HCT116 (cell line): ENCODE measurements at regions not wholly inside any gene's neighbourhood (a gene's known extent, or its start where the extent isn't known, plus 50 kb on each side); places are given as distances from the start of the nearest gene placed in this dataset.
A peak's percentile ranks its signal among the peaks of the same experiment; 100 is the strongest.

Experiments used
- ATAC-seq: fragments of 200-7000 bp; cut with Tn5 transposase; 2 replicates; pipeline ENCODE4 v1.9.1; 2020; ENCODE audit warnings: mild to moderate bottlenecking, moderate library complexity
- BruUV-seq: library from RNA; stranded (reverse); fragments of 400-500 nt; replicated peaks from 2 replicates; lab custom pipeline; 2021; lab: Mats Ljungman, UMichigan
- CTCF ChIA-PET: fragments of 300-600 bp; sonication (Branson Sonifier 250); formaldehyde crosslinking; loops from one replicate; lab custom pipeline; 2021; ENCODE audit warnings: antibody characterized with exemption; lab: Charles Lee
- POLR2A ChIA-PET: fragments of 300-600, 350-600 bp; sonication (Branson Sonifier 250); formaldehyde crosslinking; loops from one replicate; lab custom pipeline; 2021; ENCODE audit warnings: antibody characterized with exemption; lab: Charles Lee
- RAD21 ChIA-PET, 2 experiments: fragments of 300-600 bp; sonication (Branson Sonifier 250); formaldehyde crosslinking; loops; one replicate each; lab custom pipeline; 2023; ENCODE audit warnings: low total read pairs in 2 of 2; ENCODE audit not compliant: uncharacterized antibody in 2 of 2, unreplicated experiment in 2 of 2, low non-redundant PET in 1 of 2; lab: Charles Lee
- DNase-seq: peaks from one replicate; pipeline ENCODE4 v3.0.0-alpha.2; 2010; ENCODE audit warnings: low read depth, low spot score
- H2AFZ ChIP-seq: fragments of 200-600 bp; shearing (Covaris generic), sonication (generic); 2 replicates; pipeline ENCODE4 v1.6.1; 2017; ENCODE audit warnings: low read depth, mixed run types, mixed read lengths, antibody characterized with exemption, low read length; ENCODE audit not compliant: poor library complexity, severe bottlenecking
- H3K27ac ChIP-seq: 2 replicates; pipeline ENCODE4 v1.5.1; 2012; ENCODE audit warnings: low read depth, low read length
- H3K27me3 ChIP-seq: fragments of 200-600 bp; sonication (generic); 2 replicates; pipeline ENCODE4 v1.6.1; 2016; ENCODE audit warnings: mixed run types, low read length, mixed read lengths; ENCODE audit not compliant: insufficient read depth
- H3K36me3 ChIP-seq, 2 experiments: fragments of 200-500 bp in 1 of 2; fragments of 200-600 bp in 1 of 2; sonication (Bioruptor generic) in 1 of 2; sonication (generic) in 1 of 2; 2 replicates each; pipeline versions ENCODE4 v1.5.1 to v1.6.1; 2014 to 2016; ENCODE audit warnings: low read length in 2 of 2, inconsistent platforms in 1 of 2, mixed read lengths in 1 of 2, mixed run types in 1 of 2; ENCODE audit not compliant: insufficient read depth in 2 of 2, control insufficient read depth in 1 of 2
- H3K4me1 ChIP-seq, 2 experiments: fragments of 200-600 bp in 1 of 2; sonication (generic) in 1 of 2; 2 replicates each; pipeline versions ENCODE4 v1.5.1 to v1.6.1; 2012 to 2017; ENCODE audit warnings: low read length in 2 of 2, inconsistent platforms in 1 of 2, mild to moderate bottlenecking in 1 of 2, mixed read lengths in 1 of 2, mixed run types in 1 of 2, moderate library complexity in 1 of 2; ENCODE audit not compliant: insufficient read depth in 2 of 2, control insufficient read depth in 1 of 2
- H3K4me2 ChIP-seq: fragments of 200-600 bp; sonication (generic); 2 replicates; pipeline ENCODE4 v1.6.1; 2017; ENCODE audit warnings: mixed run types, low read length, mixed read lengths
- H3K4me3 ChIP-seq, 2 experiments: fragments of 200-600 bp in 1 of 2; sonication (generic) in 1 of 2; replicated peaks in 1 of 2; 2 replicates each; pipeline ENCODE4 v1.5.1; 2011 to 2016; ENCODE audit warnings: low read length in 2 of 2, control low read depth in 1 of 2, low read depth in 1 of 2, mild to moderate bottlenecking in 1 of 2, mixed read lengths in 1 of 2, mixed run types in 1 of 2
- H3K79me2 ChIP-seq: fragments of 200-600 bp; sonication (generic); 2 replicates; pipeline ENCODE4 v1.6.1; 2017; ENCODE audit warnings: mild to moderate bottlenecking, mixed run types, low read length, moderate library complexity, mixed read lengths; ENCODE audit not compliant: insufficient read depth
- H3K9ac ChIP-seq: fragments of 200-600 bp; sonication (generic); 2 replicates; pipeline ENCODE4 v1.6.1; 2016; ENCODE audit warnings: low read length, mixed read lengths
- H3K9me2 ChIP-seq: fragments of 200-600 bp; sonication (generic), shearing (Covaris generic); 2 replicates; pipeline ENCODE4 v1.6.1; 2017; ENCODE audit warnings: mixed run types, mild to moderate bottlenecking, moderate library complexity; ENCODE audit not compliant: insufficient read depth
- H3K9me3 ChIP-seq, 2 experiments: fragments of 200-500 bp in 1 of 2; fragments of 200-600 bp in 1 of 2; sonication (Bioruptor generic) in 1 of 2; sonication (generic) in 1 of 2; 2 replicates each; pipeline ENCODE4 v1.6.1; 2014 to 2017; ENCODE audit warnings: low read length in 2 of 2, mixed read lengths in 2 of 2, inconsistent platforms in 1 of 2, low read depth in 1 of 2, mild to moderate bottlenecking in 1 of 2, mixed run types in 1 of 2, moderate library complexity in 1 of 2; ENCODE audit not compliant: control insufficient read depth in 1 of 2, insufficient read depth in 1 of 2
- H4K20me1 ChIP-seq: fragments of 200-600 bp; sonication (generic), shearing (Covaris generic); 2 replicates; pipeline ENCODE4 v1.6.1; 2017; ENCODE audit warnings: mixed run types, mild to moderate bottlenecking, moderate library complexity; ENCODE audit not compliant: insufficient read depth
- CBX3 ChIP-seq: IDR thresholded peaks from 2 replicates; pipeline ENCODE4 v1.6.1; 2012; ENCODE audit warnings: low read depth
- CEBPB ChIP-seq: IDR thresholded peaks from 2 replicates; pipeline ENCODE4 v1.6.1; 2012; ENCODE audit warnings: low read depth
- EGR1 ChIP-seq: IDR thresholded peaks from 2 replicates; pipeline ENCODE4 v1.6.1; 2012; ENCODE audit warnings: low read depth
- ELF1 ChIP-seq: IDR thresholded peaks from 2 replicates; pipeline ENCODE4 v1.6.1; 2012; ENCODE audit warnings: low read depth, borderline replicate concordance
- EZH2phosphoT487 ChIP-seq: fragments of 200-600 bp; IDR thresholded peaks from 2 replicates; pipeline ENCODE4 v1.6.1; 2018; ENCODE audit warnings: antibody characterized with exemption, borderline replicate concordance
- FOSL1 ChIP-seq: IDR thresholded peaks from 2 replicates; pipeline ENCODE4 v1.6.1; 2012; ENCODE audit warnings: low read depth
- JUND ChIP-seq: IDR thresholded peaks from 2 replicates; pipeline ENCODE4 v1.6.1; 2012
- POLR2A ChIP-seq: IDR thresholded peaks from 2 replicates; pipeline ENCODE4 v1.7.0; 2011; ENCODE audit warnings: borderline replicate concordance; ENCODE audit not compliant: insufficient read depth, insufficient read length; ENCODE audit errors: extremely low read depth
- POLR2AphosphoS5 ChIP-seq: IDR thresholded peaks from 2 replicates; pipeline ENCODE4 v1.6.1; 2011; ENCODE audit warnings: mild to moderate bottlenecking, low read depth, low read length, moderate library complexity
- RAD21 ChIP-seq: IDR thresholded peaks from 2 replicates; pipeline ENCODE4 v1.6.1; 2012; ENCODE audit warnings: low read depth, mild to moderate bottlenecking
- SIN3A ChIP-seq: IDR thresholded peaks from 2 replicates; pipeline ENCODE4 v1.6.1; 2012; ENCODE audit warnings: low read depth
- SP1 ChIP-seq: IDR thresholded peaks from 2 replicates; pipeline ENCODE4 v1.6.1; 2012; ENCODE audit warnings: low read depth
- YY1 ChIP-seq: IDR thresholded peaks from 2 replicates; pipeline ENCODE4 v1.6.1; 2011; ENCODE audit warnings: low read length, low read depth, moderate library complexity, mild to moderate bottlenecking; ENCODE audit not compliant: insufficient replicate concordance; ENCODE audit errors: extremely low read depth
- intact Hi-C: fragments of 100-400 bp; cut with micrococcal nuclease; formaldehyde crosslinking; loops from 2 replicates; pipeline ENCODE4 v1.10.0; 2022
- TF ChIP-seq, protein P1 (sequence below): IDR thresholded peaks from 2 replicates; pipeline ENCODE4 v1.6.1; 2012
- TF ChIP-seq, protein P2 (sequence below): IDR thresholded peaks from 2 replicates; pipeline ENCODE4 v1.6.1; 2011; ENCODE audit warnings: mild to moderate bottlenecking, low read length, moderate library complexity; ENCODE audit not compliant: insufficient replicate concordance; ENCODE audit errors: extremely low read depth

DNA sequence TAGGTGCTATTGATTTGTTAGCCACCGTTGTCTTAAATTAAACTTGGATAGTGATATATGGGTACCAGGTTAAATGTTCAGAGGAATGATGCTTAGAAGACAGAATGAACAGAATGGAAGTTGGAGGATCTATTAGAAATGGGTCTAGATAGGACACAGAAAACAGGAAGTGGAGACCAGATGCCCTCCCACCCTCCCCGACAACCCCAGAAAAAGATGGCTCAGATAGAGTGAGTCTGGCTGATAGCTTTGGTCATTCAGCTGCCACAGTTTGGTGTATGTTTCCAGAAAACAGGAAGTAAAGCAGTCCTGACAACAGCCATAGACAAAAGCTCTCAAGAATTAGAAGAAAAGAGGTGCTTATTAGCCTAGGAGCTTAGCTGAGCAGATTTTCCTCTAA, 71.5 kb upstream of the DSG1 start:
- CTCF ChIA-PET = interaction anchor here (1.7 kb wide), 1 partner anchor 17 kb away, joined by 4 read pairs; no protein-coding TSS in a partner anchor
- peaks cover 40 to 60% of the 10 kb centered on the region in 2 experiments for H3K4me1 ChIP-seq

More for the DNA sequence above, 71.5 kb upstream of the DSG1 start:
- BruUV-seq = no TSS peak
- ChIA-PET RAD21 (no interaction called here), POLR2A (no interaction called here)
- DNase-seq (no peak), ATAC-seq (no peak)
- H3K9ac ChIP-seq = no peak overlapping the region
- intact Hi-C loops = no loop called here
- H3K36me3 ChIP-seq = no peaks in the 10 kb centered on the region
- no peaks in the 10 kb centered on the region for H3K9me3 ChIP-seq
- peak overlapping the region; percentile 85 for H2AFZ ChIP-seq
- no peaks in the 10 kb centered on the region for H3K79me2 ChIP-seq
- H3K27me3 ChIP-seq = no peaks in the 10 kb centered on the region
- peak overlapping the region; percentile 54; the same call in 1 of the 2 replicates for H3K4me2 ChIP-seq
- no peaks in the 10 kb centered on the region for H4K20me1 ChIP-seq
- TF ChIP-seq FOSL1 = no peak
- TF ChIP-seq EGR1 = no peak
- TF ChIP-seq RAD21 = no peak
- no peak for TF ChIP-seq ELF1
- TF ChIP-seq JUND = no peak
- no peak for TF ChIP-seq SP1
- TF ChIP-seq CBX3 = no peak
- TF ChIP-seq EZH2phosphoT487 = no peak
- no peak for TF ChIP-seq YY1
- TF ChIP-seq CEBPB = no peak
- TF ChIP-seq, protein P1, sequence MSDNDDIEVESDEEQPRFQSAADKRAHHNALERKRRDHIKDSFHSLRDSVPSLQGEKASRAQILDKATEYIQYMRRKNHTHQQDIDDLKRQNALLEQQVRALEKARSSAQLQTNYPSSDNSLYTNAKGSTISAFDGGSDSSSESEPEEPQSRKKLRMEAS = no peak
- no peak for TF ChIP-seq POLR2AphosphoS5
- no peak for TF ChIP-seq POLR2A
- TF ChIP-seq SIN3A = no peak
- TF ChIP-seq, protein P2, sequence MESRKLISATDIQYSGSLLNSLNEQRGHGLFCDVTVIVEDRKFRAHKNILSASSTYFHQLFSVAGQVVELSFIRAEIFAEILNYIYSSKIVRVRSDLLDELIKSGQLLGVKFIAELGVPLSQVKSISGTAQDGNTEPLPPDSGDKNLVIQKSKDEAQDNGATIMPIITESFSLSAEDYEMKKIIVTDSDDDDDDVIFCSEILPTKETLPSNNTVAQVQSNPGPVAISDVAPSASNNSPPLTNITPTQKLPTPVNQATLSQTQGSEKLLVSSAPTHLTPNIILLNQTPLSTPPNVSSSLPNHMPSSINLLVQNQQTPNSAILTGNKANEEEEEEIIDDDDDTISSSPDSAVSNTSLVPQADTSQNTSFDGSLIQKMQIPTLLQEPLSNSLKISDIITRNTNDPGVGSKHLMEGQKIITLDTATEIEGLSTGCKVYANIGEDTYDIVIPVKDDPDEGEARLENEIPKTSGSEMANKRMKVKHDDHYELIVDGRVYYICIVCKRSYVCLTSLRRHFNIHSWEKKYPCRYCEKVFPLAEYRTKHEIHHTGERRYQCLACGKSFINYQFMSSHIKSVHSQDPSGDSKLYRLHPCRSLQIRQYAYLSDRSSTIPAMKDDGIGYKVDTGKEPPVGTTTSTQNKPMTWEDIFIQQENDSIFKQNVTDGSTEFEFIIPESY = no peak
- H3K27ac ChIP-seq = no peak overlapping the region
- H3K9me2 ChIP-seq = no peaks in the 10 kb centered on the region; the same call in 1 of the 2 replicates
- no peak overlapping the region for H3K4me3 ChIP-seq
